GM23248 (cell line): ENCODE measurements at regions not wholly inside any gene's neighbourhood (a gene's known extent, or its start where the extent isn't known, plus 50 kb on each side); places are given as distances from the start of the nearest gene placed in this dataset.

Experiments
- DNase-seq: peaks from one replicate; pipeline ENCODE4 v3.0.0-alpha.2; 2015
- H2AFZ ChIP-seq: fragments of 200-600 bp; sonication (generic); 2 replicates; pipeline ENCODE4 v1.6.1; 2016; ENCODE audit warnings: antibody characterized with exemption
- H3F3A ChIP-seq: fragments of 200-600 bp; sonication (generic); 2 replicates; pipeline ENCODE4 v1.6.1; 2016; ENCODE audit warnings: mild to moderate bottlenecking, antibody characterized with exemption, mixed run types; ENCODE audit not compliant: insufficient read depth
- H3K27ac ChIP-seq: fragments of 200-600 bp; sonication (generic); 2 replicates; pipeline ENCODE4 v1.5.1; 2016; ENCODE audit warnings: mild to moderate bottlenecking
- H3K27me3 ChIP-seq: fragments of 200-600 bp; sonication (generic); replicated peaks from 2 replicates; pipeline ENCODE4 v1.6.1; 2016; ENCODE audit warnings: mild to moderate bottlenecking; ENCODE audit not compliant: insufficient read depth
- H3K36me3 ChIP-seq: fragments of 200-600 bp; sonication (generic); 2 replicates; pipeline ENCODE4 v1.6.1; 2016; ENCODE audit warnings: low read depth, mild to moderate bottlenecking
- H3K4me1 ChIP-seq: fragments of 200-600 bp; sonication (generic); 2 replicates; pipeline ENCODE4 v1.6.1; 2016; ENCODE audit warnings: mild to moderate bottlenecking; ENCODE audit not compliant: insufficient read depth
- H3K4me2 ChIP-seq: fragments of 200-600 bp; sonication (generic); one replicate; pipeline ENCODE4 v1.6.1; 2016; ENCODE audit warnings: mild to moderate bottlenecking; ENCODE audit not compliant: unreplicated experiment
- H3K4me3 ChIP-seq: fragments of 200-600 bp; sonication (generic); 2 replicates; pipeline ENCODE4 v1.5.1; 2016; ENCODE audit warnings: mild to moderate bottlenecking
- H3K79me2 ChIP-seq: fragments of 200-600 bp; sonication (generic); 2 replicates; pipeline ENCODE4 v1.6.1; 2016; ENCODE audit warnings: mild to moderate bottlenecking; ENCODE audit not compliant: insufficient read depth
- H3K9ac ChIP-seq: fragments of 200-600 bp; sonication (generic); 2 replicates; pipeline ENCODE4 v1.6.1; 2016; ENCODE audit warnings: mild to moderate bottlenecking
- H3K9me2 ChIP-seq: fragments of 200-600 bp; sonication (generic); 2 replicates; pipeline ENCODE4 v1.6.1; 2016; ENCODE audit warnings: mixed run types, mild to moderate bottlenecking, moderate library complexity; ENCODE audit not compliant: insufficient read depth
- H3K9me3 ChIP-seq: fragments of 200-600 bp; sonication (generic); one replicate; pipeline ENCODE4 v1.6.1; 2017; ENCODE audit warnings: low read depth
- H4K20me1 ChIP-seq: fragments of 200-600 bp; sonication (generic); 2 replicates; pipeline ENCODE4 v1.6.0; 2016; ENCODE audit not compliant: insufficient read depth
- EZH2 ChIP-seq: fragments of 200-600 bp; sonication (generic); IDR thresholded peaks from 2 replicates; pipeline ENCODE4 v1.6.1; 2018; ENCODE audit warnings: antibody characterized with exemption, mild to moderate bottlenecking; ENCODE audit not compliant: insufficient read depth, poor library complexity, severe bottlenecking
- EZH2phosphoT487 ChIP-seq: fragments of 200-600 bp; sonication (generic); IDR thresholded peaks from 2 replicates; pipeline ENCODE4 v1.6.1; 2018; ENCODE audit warnings: antibody characterized with exemption, moderate library complexity, mild to moderate bottlenecking, low read depth; ENCODE audit not compliant: insufficient read depth
- WGBS, 2 experiments: methylation state at CpG; one replicate each; pipeline ENCODE4 v1.1.6; 2015 to 2017; ENCODE audit warnings: low lambda C conversion rate in 2 of 2, low coverage in 1 of 2; ENCODE audit errors: missing lambda C conversion rate in 2 of 2; 5-methylcytosine and 5-hydroxymethylcytosine counted together
- in situ Hi-C: fragments of 300-500 bp; cut with MboI; formaldehyde crosslinking; loops from 2 replicates; pipeline ENCODE4 v1.15.0; 2020

GRCh38 chr6:71410681-71411080, 122.1 kb downstream of the OGFRL1 start:
- Histone ChIP-seq H3K4me1 (peaks cover 37% of the 10 kb centered on the region), H3K9me2 (no peaks in the 10 kb centered on the region), H3K27me3 (no peaks in the 10 kb centered on the region), H4K20me1 (no peaks in the 10 kb centered on the region; the same call in 1 of the 2 replicates), H3K4me2 (no peak overlapping the region), H3K9ac (no peak overlapping the region), H2AFZ (no peak overlapping the region), H3K4me3 (no peak overlapping the region), H3K36me3 (peaks cover 17% of the 10 kb centered on the region; the same call in 1 of the 2 replicates), H3K9me3 (no peaks in the 10 kb centered on the region), H3K27ac (no peak overlapping the region), H3K79me2 (peaks cover 30% of the 10 kb centered on the region), H3F3A (peaks cover 26% of the 10 kb centered on the region)
- peak; percentile 46 for DNase-seq
- in situ Hi-C loops = no loop called here
- TF ChIP-seq EZH2 (no peak), EZH2phosphoT487 (no peak)
- 74 to 78% methylated on average over 1 of the region's 1 CpG for WGBS, 2 experiments

GRCh38 chr6:71411882-71412281, 123.3 kb downstream of the OGFRL1 start:
- Histone ChIP-seq H3K27me3 (no peaks in the 10 kb centered on the region), H3K4me1 (peaks cover 32% of the 10 kb centered on the region), H3F3A (peaks cover 16% of the 10 kb centered on the region; the same call in 1 of the 2 replicates), H3K9ac (no peak overlapping the region), H3K4me2 (no peak overlapping the region), H2AFZ (no peak overlapping the region), H3K9me2 (no peaks in the 10 kb centered on the region), H3K27ac (no peak overlapping the region), H3K79me2 (peaks cover 30% of the 10 kb centered on the region), H4K20me1 (no peaks in the 10 kb centered on the region), H3K9me3 (no peaks in the 10 kb centered on the region), H3K4me3 (no peak overlapping the region), H3K36me3 (peaks cover 17% of the 10 kb centered on the region; the same call in 1 of the 2 replicates)
- WGBS, 2 experiments = 100% methylated on average over 1 of the region's 1 CpG
- TF ChIP-seq EZH2 = no peak
- no peak for TF ChIP-seq EZH2phosphoT487
- DNase-seq = no peak
- in situ Hi-C loops = no loop called here

- no peak overlapping the region for H3K4me2 ChIP-seq
- in situ Hi-C loops = no loop called here
- no peak overlapping the region for H3K27ac ChIP-seq
- peaks cover 17% of the 10 kb centered on the region; the same call in 1 of the 2 replicates for H3K36me3 ChIP-seq
- no peak overlapping the region for H2AFZ ChIP-seq
- H3K79me2 ChIP-seq = peaks cover 34% of the 10 kb centered on the region
- H3F3A ChIP-seq = peaks cover 13% of the 10 kb centered on the region; the same call in 1 of the 2 replicates
- TF ChIP-seq EZH2phosphoT487 = no peak
- TF ChIP-seq EZH2 = no peak
- H3K9me3 ChIP-seq = no peaks in the 10 kb centered on the region
- peaks cover 25% of the 10 kb centered on the region for H3K4me1 ChIP-seq
- no peaks in the 10 kb centered on the region for H3K9me2 ChIP-seq
- 96% methylated on average over 4 of the region's 4 CpGs for WGBS, 2 experiments
- no peaks in the 10 kb centered on the region for H3K27me3 ChIP-seq
- no peak overlapping the region for H3K4me3 ChIP-seq
- no peak overlapping the region for H3K9ac ChIP-seq
- H4K20me1 ChIP-seq = no peaks in the 10 kb centered on the region
- DNase-seq = no peak
Measured at GRCh38 chr6:71412559-71413140, 124.0 kb downstream of the OGFRL1 start.

- Histone ChIP-seq H4K20me1 (no peaks in the 10 kb centered on the region), H3K4me3 (no peak overlapping the region), H3K9ac (no peak overlapping the region), H3K9me3 (no peaks in the 10 kb centered on the region), H3K9me2 (no peaks in the 10 kb centered on the region), H3K4me1 (peaks cover 28% of the 10 kb centered on the region), H3K4me2 (no peak overlapping the region), H3K79me2 (peaks cover 43% of the 10 kb centered on the region), H3K27ac (no peak overlapping the region), H3F3A (peaks cover 11% of the 10 kb centered on the region; the same call in 1 of the 2 replicates), H2AFZ (no peak overlapping the region), H3K36me3 (peaks cover 17% of the 10 kb centered on the region; the same call in 1 of the 2 replicates), H3K27me3 (no peaks in the 10 kb centered on the region)
- 90 to 94% methylated on average over 3 of the region's 3 CpGs for WGBS, 2 experiments
- in situ Hi-C loops = no loop called here
- no peak for DNase-seq
- TF ChIP-seq EZH2 = no peak
- TF ChIP-seq EZH2phosphoT487 = no peak
Measured at GRCh38 chr6:71414486-71414885, 125.9 kb downstream of the OGFRL1 start.
